ENCODE measurements at regions not wholly inside any gene's neighbourhood (a gene's known extent, or its start where the extent isn't known, plus 50 kb on each side); places are given as distances from the start of the nearest gene placed in this dataset.

DNA sequence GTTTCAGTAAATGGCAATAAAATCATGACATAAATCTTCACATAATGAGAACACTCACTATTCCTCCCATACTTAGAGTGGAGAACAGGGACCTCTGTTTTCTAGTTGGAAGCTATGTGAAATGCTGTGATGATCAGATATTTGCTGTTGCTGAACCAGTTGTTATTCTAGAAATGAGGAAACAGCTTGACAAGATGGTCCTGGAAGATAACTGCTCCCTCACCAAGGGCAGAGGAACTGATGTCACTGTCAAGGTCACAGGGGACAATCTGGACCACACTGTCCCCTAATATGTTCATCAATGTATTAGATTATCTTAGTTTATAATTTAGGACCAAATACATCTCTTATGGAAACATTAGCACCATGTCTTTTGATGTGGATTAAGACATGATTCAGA lies 1173.3 kb downstream of the PCDH17 start:
- no peaks in the 10 kb centered on the region for H3K9me2 ChIP-seq (replicated peaks; ENCODE audit: insufficient read depth, low read length)
- H3K4me2 ChIP-seq (ENCODE audit: low read depth, low read length): no peak overlapping the region
- no peaks in the 10 kb centered on the region for H3F3A ChIP-seq (ENCODE audit: insufficient read depth, low read length)
- H3K36me3 ChIP-seq (replicated peaks; ENCODE audit: insufficient read depth, low read length): no peaks in the 10 kb centered on the region
- no peaks in the 10 kb centered on the region for H3K9me3 ChIP-seq (replicated peaks; ENCODE audit: insufficient read depth, low read length)
- H2AFZ ChIP-seq (ENCODE audit: low read length): no peak overlapping the region
- TF ChIP-seq EZH2 (optimal IDR thresholded peaks at IDR 0.05; ENCODE audit: low read depth, low read length): no peak
- TF ChIP-seq, protein P1, sequence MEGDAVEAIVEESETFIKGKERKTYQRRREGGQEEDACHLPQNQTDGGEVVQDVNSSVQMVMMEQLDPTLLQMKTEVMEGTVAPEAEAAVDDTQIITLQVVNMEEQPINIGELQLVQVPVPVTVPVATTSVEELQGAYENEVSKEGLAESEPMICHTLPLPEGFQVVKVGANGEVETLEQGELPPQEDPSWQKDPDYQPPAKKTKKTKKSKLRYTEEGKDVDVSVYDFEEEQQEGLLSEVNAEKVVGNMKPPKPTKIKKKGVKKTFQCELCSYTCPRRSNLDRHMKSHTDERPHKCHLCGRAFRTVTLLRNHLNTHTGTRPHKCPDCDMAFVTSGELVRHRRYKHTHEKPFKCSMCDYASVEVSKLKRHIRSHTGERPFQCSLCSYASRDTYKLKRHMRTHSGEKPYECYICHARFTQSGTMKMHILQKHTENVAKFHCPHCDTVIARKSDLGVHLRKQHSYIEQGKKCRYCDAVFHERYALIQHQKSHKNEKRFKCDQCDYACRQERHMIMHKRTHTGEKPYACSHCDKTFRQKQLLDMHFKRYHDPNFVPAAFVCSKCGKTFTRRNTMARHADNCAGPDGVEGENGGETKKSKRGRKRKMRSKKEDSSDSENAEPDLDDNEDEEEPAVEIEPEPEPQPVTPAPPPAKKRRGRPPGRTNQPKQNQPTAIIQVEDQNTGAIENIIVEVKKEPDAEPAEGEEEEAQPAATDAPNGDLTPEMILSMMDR (IDR thresholded peaks at IDR 0.05; ENCODE audit: low read length): no peak
- no peak for TF ChIP-seq EZH2phosphoT487 (IDR thresholded peaks at IDR 0.05; ENCODE audit: low read length)
- no peak overlapping the region for H3K27ac ChIP-seq (ENCODE audit: low read length)
- H3K79me2 ChIP-seq (ENCODE audit: low read length): no peaks in the 10 kb centered on the region
- H3K27me3 ChIP-seq (replicated peaks; ENCODE audit: insufficient read depth, low read length): no peaks in the 10 kb centered on the region
- no peak overlapping the region for H3K9ac ChIP-seq (ENCODE audit: low read length)
- no peaks in the 10 kb centered on the region for H3K4me1 ChIP-seq (ENCODE audit: low read length)
- no peaks in the 10 kb centered on the region for H4K20me1 ChIP-seq (ENCODE audit: insufficient read depth, low read length)
- H3K4me3 ChIP-seq (ENCODE audit: low read length): no peak overlapping the region
- DNase-seq: no peak

DNA sequence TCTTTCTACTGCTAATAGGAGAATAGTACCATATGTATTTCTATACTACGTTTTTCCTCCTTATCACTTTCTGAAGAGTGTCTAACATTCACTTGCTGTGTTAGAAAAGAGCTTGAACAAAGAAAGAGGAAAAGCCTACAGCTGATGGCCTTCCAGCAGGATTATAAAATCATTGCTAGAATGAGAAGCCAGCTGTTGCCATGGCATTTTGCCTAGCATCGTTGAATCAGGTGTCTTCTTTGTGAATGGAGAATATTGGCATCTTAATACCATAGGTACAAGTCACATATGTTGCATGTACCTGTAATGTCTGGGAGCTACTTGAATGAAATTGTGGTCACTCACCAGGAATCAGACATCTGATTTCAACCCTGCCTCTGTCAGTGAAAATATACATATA lies 1174.9 kb downstream of the PCDH17 start:
- no peak for DNase-seq
- no peaks in the 10 kb centered on the region for H3K9me3 ChIP-seq (replicated peaks; ENCODE audit: insufficient read depth, low read length)

GRCh38 chr13:58823701-58824100 lies 1192.2 kb downstream of the PCDH17 start:
- H3K9ac ChIP-seq (ENCODE audit: low read length): no peak overlapping the region
- H3K9me2 ChIP-seq (replicated peaks; ENCODE audit: insufficient read depth, low read length): no peaks in the 10 kb centered on the region
- H3F3A ChIP-seq (ENCODE audit: insufficient read depth, low read length): no peaks in the 10 kb centered on the region
- no peaks in the 10 kb centered on the region for H3K4me1 ChIP-seq (ENCODE audit: low read length)
- H3K27me3 ChIP-seq (replicated peaks; ENCODE audit: insufficient read depth, low read length): no peaks in the 10 kb centered on the region
- DNase-seq: no peak
- no peak overlapping the region for H3K27ac ChIP-seq (ENCODE audit: low read length)
- H3K9me3 ChIP-seq (replicated peaks; ENCODE audit: insufficient read depth, low read length): no peaks in the 10 kb centered on the region
- no peak overlapping the region for H3K4me3 ChIP-seq (ENCODE audit: low read length)
- H3K79me2 ChIP-seq (ENCODE audit: low read length): no peaks in the 10 kb centered on the region
- H2AFZ ChIP-seq (ENCODE audit: low read length): no peak overlapping the region
- H4K20me1 ChIP-seq (ENCODE audit: insufficient read depth, low read length): no peaks in the 10 kb centered on the region
- H3K36me3 ChIP-seq (replicated peaks; ENCODE audit: insufficient read depth, low read length): no peaks in the 10 kb centered on the region
- H3K4me2 ChIP-seq (ENCODE audit: low read depth, low read length): no peak overlapping the region
- no peak for TF ChIP-seq EZH2phosphoT487 (IDR thresholded peaks at IDR 0.05; ENCODE audit: low read length)
- no peak for TF ChIP-seq EZH2 (optimal IDR thresholded peaks at IDR 0.05; ENCODE audit: low read depth, low read length)
- TF ChIP-seq, protein P1 (IDR thresholded peaks at IDR 0.05; ENCODE audit: low read length): no peak

More for the DNA sequence above, 1174.9 kb downstream of the PCDH17 start:
- H3K4me3 ChIP-seq (ENCODE audit: low read length): no peak overlapping the region
- H3F3A ChIP-seq (ENCODE audit: insufficient read depth, low read length): no peaks in the 10 kb centered on the region
- TF ChIP-seq, protein P1 (IDR thresholded peaks at IDR 0.05; ENCODE audit: low read length): no peak
- no peak for TF ChIP-seq EZH2phosphoT487 (IDR thresholded peaks at IDR 0.05; ENCODE audit: low read length)
- no peak for TF ChIP-seq EZH2 (optimal IDR thresholded peaks at IDR 0.05; ENCODE audit: low read depth, low read length)
- H3K9ac ChIP-seq (ENCODE audit: low read length): no peak overlapping the region
- no peaks in the 10 kb centered on the region for H3K36me3 ChIP-seq (replicated peaks; ENCODE audit: insufficient read depth, low read length)
- no peaks in the 10 kb centered on the region for H3K79me2 ChIP-seq (ENCODE audit: low read length)
- H2AFZ ChIP-seq (ENCODE audit: low read length): no peak overlapping the region
- no peak overlapping the region for H3K4me2 ChIP-seq (ENCODE audit: low read depth, low read length)
- H3K4me1 ChIP-seq (ENCODE audit: low read length): no peaks in the 10 kb centered on the region
- no peaks in the 10 kb centered on the region for H3K27me3 ChIP-seq (replicated peaks; ENCODE audit: insufficient read depth, low read length)
- no peaks in the 10 kb centered on the region for H3K9me2 ChIP-seq (replicated peaks; ENCODE audit: insufficient read depth, low read length)
- H4K20me1 ChIP-seq (ENCODE audit: insufficient read depth, low read length): no peaks in the 10 kb centered on the region
- H3K27ac ChIP-seq (ENCODE audit: low read length): no peak overlapping the region
